PC-3 (cell line): ENCODE measurements at regions not wholly inside any gene's neighbourhood (a gene's known extent, or its start where the extent isn't known, plus 50 kb on each side); places are given as distances from the start of the nearest gene placed in this dataset.
"Not testable (repeated sequence)": the region's sequence is repeated elsewhere in the genome, so short reads cannot be mapped to it uniquely, and the experiment has no call there.

Source experiments
- EZH2 ChIP-seq: fragments of 300-600 bp; sonication (generic); IDR thresholded peaks from one replicate; pipeline ENCODE4 v1.6.1; 2017; ENCODE audit warnings: antibody characterized with exemption, mild to moderate bottlenecking, low read length; ENCODE audit not compliant: unreplicated experiment
- TF ChIP-seq, protein P1 (sequence below): fragments of 300-600 bp; sonication (generic); conservative IDR thresholded peaks from 2 replicates; pipeline ENCODE4 v1.5.1; 2017; ENCODE audit warnings: antibody characterized with exemption, low read depth, mild to moderate bottlenecking, low read length

DNA sequence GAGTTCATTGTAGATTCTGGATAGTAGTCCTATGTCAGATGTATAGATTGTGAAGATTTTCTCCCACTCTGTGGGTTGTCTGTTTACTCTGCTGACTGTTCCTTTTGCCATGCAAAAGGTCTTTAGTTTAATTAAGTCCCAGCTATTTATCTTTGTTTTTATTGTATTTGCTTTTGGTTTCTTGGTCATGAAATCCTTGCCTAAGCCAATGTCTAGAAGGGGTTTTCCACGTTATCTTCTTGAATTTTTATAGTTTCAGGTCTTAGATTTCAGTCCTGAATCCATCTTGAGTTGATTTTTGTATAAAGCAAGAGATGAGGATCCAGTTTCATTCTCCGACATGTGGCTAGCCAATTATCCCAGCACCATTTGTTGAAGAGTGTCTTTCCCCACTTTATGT, 262.1 kb upstream of the TMC3 start:
- TF ChIP-seq, protein P1, sequence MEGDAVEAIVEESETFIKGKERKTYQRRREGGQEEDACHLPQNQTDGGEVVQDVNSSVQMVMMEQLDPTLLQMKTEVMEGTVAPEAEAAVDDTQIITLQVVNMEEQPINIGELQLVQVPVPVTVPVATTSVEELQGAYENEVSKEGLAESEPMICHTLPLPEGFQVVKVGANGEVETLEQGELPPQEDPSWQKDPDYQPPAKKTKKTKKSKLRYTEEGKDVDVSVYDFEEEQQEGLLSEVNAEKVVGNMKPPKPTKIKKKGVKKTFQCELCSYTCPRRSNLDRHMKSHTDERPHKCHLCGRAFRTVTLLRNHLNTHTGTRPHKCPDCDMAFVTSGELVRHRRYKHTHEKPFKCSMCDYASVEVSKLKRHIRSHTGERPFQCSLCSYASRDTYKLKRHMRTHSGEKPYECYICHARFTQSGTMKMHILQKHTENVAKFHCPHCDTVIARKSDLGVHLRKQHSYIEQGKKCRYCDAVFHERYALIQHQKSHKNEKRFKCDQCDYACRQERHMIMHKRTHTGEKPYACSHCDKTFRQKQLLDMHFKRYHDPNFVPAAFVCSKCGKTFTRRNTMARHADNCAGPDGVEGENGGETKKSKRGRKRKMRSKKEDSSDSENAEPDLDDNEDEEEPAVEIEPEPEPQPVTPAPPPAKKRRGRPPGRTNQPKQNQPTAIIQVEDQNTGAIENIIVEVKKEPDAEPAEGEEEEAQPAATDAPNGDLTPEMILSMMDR: not testable (repeated sequence)
- not testable (repeated sequence) for TF ChIP-seq EZH2
